ENCODE measurements at regions not wholly inside any gene's neighbourhood (a gene's known extent, or its start where the extent isn't known, plus 50 kb on each side); places are given as distances from the start of the nearest gene placed in this dataset.
"Not testable (repeated sequence)": the region's sequence is repeated elsewhere in the genome, so short reads cannot be mapped to it uniquely, and the experiment has no call there.

- Mint-ChIP-seq H3K4me3 (no peak overlapping the region), H3K9me3 (no peaks in the 10 kb centered on the region), H3K4me1 (ENCODE audit: low read depth) (no peaks in the 10 kb centered on the region), H3K36me3 (ENCODE audit: low read depth) (no peaks in the 10 kb centered on the region), H3K27ac (no peak overlapping the region), H3K27me3 (ENCODE audit: low read depth) (no peaks in the 10 kb centered on the region)
- DNase-seq = no peak
- CTCF ChIA-PET = no interaction called here
- intact Hi-C loops (cut with micrococcal nuclease) = no loop called here
Measured at GRCh38 chr2:198525211-198525969, 721.0 kb downstream of the PLCL1 start.

- intact Hi-C loops (cut with micrococcal nuclease) = no loop called here
- no peaks in the 10 kb centered on the region for H3K4me1 Mint-ChIP-seq (ENCODE audit: low read depth)
- H3K9me3 Mint-ChIP-seq = no peaks in the 10 kb centered on the region
- DNase-seq = no peak
- CTCF ChIA-PET = no interaction called here
- no peak overlapping the region for H3K4me3 Mint-ChIP-seq
- no peaks in the 10 kb centered on the region for H3K36me3 Mint-ChIP-seq (ENCODE audit: low read depth)
- no peak overlapping the region for H3K27ac Mint-ChIP-seq
- H3K27me3 Mint-ChIP-seq (ENCODE audit: low read depth) = no peaks in the 10 kb centered on the region
Measured at GRCh38 chr2:198523710-198524109, 719.3 kb downstream of the PLCL1 start.

GRCh38 chr2:198518935-198519334, 714.5 kb downstream of the PLCL1 start:
- no peaks in the 10 kb centered on the region for H3K27me3 Mint-ChIP-seq (ENCODE audit: low read depth)
- no peaks in the 10 kb centered on the region for H3K4me1 Mint-ChIP-seq (ENCODE audit: low read depth)
- H3K4me3 Mint-ChIP-seq = no peak overlapping the region
- intact Hi-C loops (cut with micrococcal nuclease) = no loop called here
- H3K9me3 Mint-ChIP-seq = no peaks in the 10 kb centered on the region
- H3K36me3 Mint-ChIP-seq (ENCODE audit: low read depth) = no peaks in the 10 kb centered on the region
- CTCF ChIA-PET = no interaction called here
- DNase-seq = no peak
- no peak overlapping the region for H3K27ac Mint-ChIP-seq

- DNase-seq = no peak
- CTCF ChIA-PET = no interaction called here
- H3K9me3 Mint-ChIP-seq = no peaks in the 10 kb centered on the region
- intact Hi-C loops (cut with micrococcal nuclease) = no loop called here
- no peak overlapping the region for H3K27ac Mint-ChIP-seq
- H3K36me3 Mint-ChIP-seq (ENCODE audit: low read depth) = no peaks in the 10 kb centered on the region
- H3K4me1 Mint-ChIP-seq (ENCODE audit: low read depth) = no peaks in the 10 kb centered on the region
- no peaks in the 10 kb centered on the region for H3K27me3 Mint-ChIP-seq (ENCODE audit: low read depth)
- no peak overlapping the region for H3K4me3 Mint-ChIP-seq
Measured at GRCh38 chr2:198517976-198518375, 713.6 kb downstream of the PLCL1 start.

GRCh38 chr2:198508610-198509009, 704.2 kb downstream of the PLCL1 start:
- CTCF ChIA-PET; DNase-seq; H3K36me3 Mint-ChIP-seq (ENCODE audit: low read depth); H3K4me3 Mint-ChIP-seq; H3K27ac Mint-ChIP-seq; H3K9me3 Mint-ChIP-seq; H3K4me1 Mint-ChIP-seq (ENCODE audit: low read depth); intact Hi-C loops (cut with micrococcal nuclease); H3K27me3 Mint-ChIP-seq (ENCODE audit: low read depth): not testable (repeated sequence)

- no peaks in the 10 kb centered on the region for H3K9me3 Mint-ChIP-seq
- no peak for DNase-seq
- CTCF ChIA-PET = interaction anchor here (0.6 kb wide), 1 partner anchor 1279 kb away, joined by 8 read pairs; no protein-coding TSS in a partner anchor
- H3K4me1 Mint-ChIP-seq (ENCODE audit: low read depth) = no peaks in the 10 kb centered on the region
- no peak overlapping the region for H3K27ac Mint-ChIP-seq
- peaks cover 6% of the 10 kb centered on the region for H3K27me3 Mint-ChIP-seq (ENCODE audit: low read depth)
- H3K36me3 Mint-ChIP-seq (ENCODE audit: low read depth) = no peaks in the 10 kb centered on the region
- intact Hi-C loops (cut with micrococcal nuclease) = no loop called here
- no peak overlapping the region for H3K4me3 Mint-ChIP-seq
Measured at GRCh38 chr2:198499539-198499938, 695.1 kb downstream of the PLCL1 start.

- Mint-ChIP-seq H3K9me3 (no peaks in the 10 kb centered on the region), H3K27me3 (ENCODE audit: low read depth) (peaks cover 6% of the 10 kb centered on the region), H3K27ac (no peak overlapping the region), H3K36me3 (ENCODE audit: low read depth) (no peaks in the 10 kb centered on the region), H3K4me1 (ENCODE audit: low read depth) (no peaks in the 10 kb centered on the region), H3K4me3 (no peak overlapping the region)
- CTCF ChIA-PET = interaction anchor here (0.6 kb wide), 1 partner anchor 107 kb away, joined by 4 read pairs; no protein-coding TSS in a partner anchor
- intact Hi-C loops (cut with micrococcal nuclease) = no loop called here
- DNase-seq = no peak
Measured at GRCh38 chr2:198498516-198498915, 694.1 kb downstream of the PLCL1 start.

- no peaks in the 10 kb centered on the region for H3K4me1 Mint-ChIP-seq (ENCODE audit: low read depth)
- intact Hi-C loops (cut with micrococcal nuclease) = no loop called here
- peaks cover 6% of the 10 kb centered on the region for H3K27me3 Mint-ChIP-seq (ENCODE audit: low read depth)
- H3K36me3 Mint-ChIP-seq (ENCODE audit: low read depth) = no peaks in the 10 kb centered on the region
- H3K9me3 Mint-ChIP-seq = no peaks in the 10 kb centered on the region
- CTCF ChIA-PET = no interaction called here
- H3K4me3 Mint-ChIP-seq = no peak overlapping the region
- no peak overlapping the region for H3K27ac Mint-ChIP-seq
- DNase-seq = no peak
Measured at GRCh38 chr2:198498048-198498447, 693.7 kb downstream of the PLCL1 start.

GRCh38 chr2:198494931-198495330, 690.5 kb downstream of the PLCL1 start:
- intact Hi-C loops (cut with micrococcal nuclease) = no loop called here
- Mint-ChIP-seq H3K27me3 (ENCODE audit: low read depth) (peaks cover 2% of the 10 kb centered on the region), H3K9me3 (no peaks in the 10 kb centered on the region), H3K4me3 (no peak overlapping the region), H3K36me3 (ENCODE audit: low read depth) (no peaks in the 10 kb centered on the region), H3K27ac (no peak overlapping the region), H3K4me1 (ENCODE audit: low read depth) (no peaks in the 10 kb centered on the region)
- CTCF ChIA-PET = no interaction called here
- DNase-seq = no peak

- Mint-ChIP-seq H3K9me3 (no peaks in the 10 kb centered on the region), H3K27ac (no peak overlapping the region), H3K4me1 (ENCODE audit: low read depth) (no peaks in the 10 kb centered on the region), H3K36me3 (ENCODE audit: low read depth) (no peaks in the 10 kb centered on the region), H3K27me3 (ENCODE audit: low read depth) (no peaks in the 10 kb centered on the region), H3K4me3 (no peak overlapping the region)
- DNase-seq = no peak
- intact Hi-C loops (cut with micrococcal nuclease) = no loop called here
- CTCF ChIA-PET = no interaction called here
Measured at GRCh38 chr2:198490748-198491147, 686.4 kb downstream of the PLCL1 start.

- intact Hi-C loops (cut with micrococcal nuclease) = no loop called here
- H3K9me3 Mint-ChIP-seq = no peaks in the 10 kb centered on the region
- DNase-seq = no peak
- H3K27me3 Mint-ChIP-seq (ENCODE audit: low read depth) = no peaks in the 10 kb centered on the region
- H3K4me1 Mint-ChIP-seq (ENCODE audit: low read depth) = no peaks in the 10 kb centered on the region
- CTCF ChIA-PET = no interaction called here
- no peak overlapping the region for H3K27ac Mint-ChIP-seq
- H3K4me3 Mint-ChIP-seq = no peak overlapping the region
- H3K36me3 Mint-ChIP-seq (ENCODE audit: low read depth) = no peaks in the 10 kb centered on the region
Measured at GRCh38 chr2:198488964-198489363, 684.6 kb downstream of the PLCL1 start.

- no peak for DNase-seq
- CTCF ChIA-PET = no interaction called here
- H3K36me3 Mint-ChIP-seq (ENCODE audit: low read depth) = no peaks in the 10 kb centered on the region
- H3K9me3 Mint-ChIP-seq = no peaks in the 10 kb centered on the region
- H3K27me3 Mint-ChIP-seq (ENCODE audit: low read depth) = no peaks in the 10 kb centered on the region
- intact Hi-C loops (cut with micrococcal nuclease) = no loop called here
- H3K27ac Mint-ChIP-seq = no peak overlapping the region
- H3K4me1 Mint-ChIP-seq (ENCODE audit: low read depth) = no peaks in the 10 kb centered on the region
- H3K4me3 Mint-ChIP-seq = no peak overlapping the region
Measured at GRCh38 chr2:198483051-198483450, 678.7 kb downstream of the PLCL1 start.

- Mint-ChIP-seq H3K27me3 (ENCODE audit: low read depth) (peaks cover 3% of the 10 kb centered on the region), H3K9me3 (peaks cover 4% of the 10 kb centered on the region), H3K27ac (no peak overlapping the region), H3K4me1 (ENCODE audit: low read depth) (no peaks in the 10 kb centered on the region), H3K4me3 (no peak overlapping the region), H3K36me3 (ENCODE audit: low read depth) (no peaks in the 10 kb centered on the region)
- no peak for DNase-seq
- CTCF ChIA-PET = interaction anchor here (1.2 kb wide), 1 partner anchor 104 kb away, joined by 4 read pairs; no protein-coding TSS in a partner anchor
- intact Hi-C loops (cut with micrococcal nuclease) = no loop called here
Measured at GRCh38 chr2:198479065-198479464, 674.7 kb downstream of the PLCL1 start.
